HG03060 (cell line): ENCODE measurements at regions not wholly inside any gene's neighbourhood (a gene's known extent, or its start where the extent isn't known, plus 50 kb on each side); places are given as distances from the start of the nearest gene placed in this dataset.

Source experiments
- ATAC-seq: cut with Tn5 transposase; IDR thresholded peaks from one replicate; pipeline ENCODE4 v1.9.1; 2021; ENCODE audit warnings: low read depth, moderate number of reproducible peaks; ENCODE audit not compliant: unreplicated experiment

GRCh38 chr21:25080661-25081060 is 526.6 kb downstream of the MRPL39 start:
- no peak for ATAC-seq

- ATAC-seq = no peak
Observed at GRCh38 chr21:25080141-25080540, 527.1 kb downstream of the MRPL39 start.

GRCh38 chr21:25079053-25079452 is 528.2 kb downstream of the MRPL39 start:
- ATAC-seq = no peak

GRCh38 chr21:25062061-25062460 is 545.2 kb downstream of the MRPL39 start:
- no peak for ATAC-seq

- no peak for ATAC-seq
Observed at GRCh38 chr21:25054689-25055088, 552.6 kb downstream of the MRPL39 start.

- peak; percentile 83 for ATAC-seq
Observed at GRCh38 chr21:25039461-25040380, 567.6 kb downstream of the MRPL39 start.

GRCh38 chr21:25036775-25037174 is 570.5 kb downstream of the MRPL39 start:
- ATAC-seq = no peak

- ATAC-seq = no peak
Observed at GRCh38 chr21:25031750-25032149, 575.5 kb downstream of the MRPL39 start.

- ATAC-seq = no peak
Observed at GRCh38 chr21:25029580-25029979, 577.7 kb downstream of the MRPL39 start.

GRCh38 chr21:25025596-25025995 is 581.7 kb downstream of the MRPL39 start:
- ATAC-seq = no peak

- no peak for ATAC-seq
Observed at GRCh38 chr21:25024639-25025038, 582.6 kb downstream of the MRPL39 start.

GRCh38 chr21:25005388-25005787 is 601.9 kb downstream of the MRPL39 start:
- no peak for ATAC-seq

GRCh38 chr21:25002676-25003075 is 604.6 kb downstream of the MRPL39 start:
- ATAC-seq = no peak

GRCh38 chr21:24995216-24995615 is 612.1 kb downstream of the MRPL39 start:
- no peak for ATAC-seq

- no peak for ATAC-seq
Observed at GRCh38 chr21:24994717-24995116, 612.6 kb downstream of the MRPL39 start.

- ATAC-seq = no peak
Observed at GRCh38 chr21:24989516-24989915, 617.8 kb downstream of the MRPL39 start.

- no peak for ATAC-seq
Observed at GRCh38 chr21:24988941-24989340, 618.3 kb downstream of the MRPL39 start.

- no peak for ATAC-seq
Observed at GRCh38 chr21:24976238-24976637, 631.0 kb downstream of the MRPL39 start.

- ATAC-seq = no peak
Observed at GRCh38 chr21:24969068-24969467, 638.2 kb downstream of the MRPL39 start.

GRCh38 chr21:24955275-24955961 is 651.9 kb downstream of the MRPL39 start:
- ATAC-seq = peak; percentile 95

- no peak for ATAC-seq
Observed at GRCh38 chr21:24948186-24948585, 659.1 kb downstream of the MRPL39 start.

- ATAC-seq = no peak
Observed at GRCh38 chr21:24945910-24946309, 661.4 kb downstream of the MRPL39 start.
